NCI-H510A treated with DMSO at 0.1 percent for 48 hours (cell line): ENCODE measurements at regions not wholly inside any gene's neighbourhood (a gene's known extent, or its start where the extent isn't known, plus 50 kb on each side); places are given as distances from the start of the nearest gene placed in this dataset.

Source experiments
- DNase-seq: peaks from one replicate; lab custom pipeline; 2025; lab: John Stamatoyannopoulos, UW

GRCh38 chrX:39739585-39739984, 358.2 kb downstream of the BCOR start:
- no peak for DNase-seq

- DNase-seq, result no peak
These were observed 357.7 kb downstream of the BCOR start for GRCh38 chrX:39740078-39740477.

- no peak for DNase-seq
These were observed 355.9 kb downstream of the BCOR start for GRCh38 chrX:39741904-39742303.

DNA sequence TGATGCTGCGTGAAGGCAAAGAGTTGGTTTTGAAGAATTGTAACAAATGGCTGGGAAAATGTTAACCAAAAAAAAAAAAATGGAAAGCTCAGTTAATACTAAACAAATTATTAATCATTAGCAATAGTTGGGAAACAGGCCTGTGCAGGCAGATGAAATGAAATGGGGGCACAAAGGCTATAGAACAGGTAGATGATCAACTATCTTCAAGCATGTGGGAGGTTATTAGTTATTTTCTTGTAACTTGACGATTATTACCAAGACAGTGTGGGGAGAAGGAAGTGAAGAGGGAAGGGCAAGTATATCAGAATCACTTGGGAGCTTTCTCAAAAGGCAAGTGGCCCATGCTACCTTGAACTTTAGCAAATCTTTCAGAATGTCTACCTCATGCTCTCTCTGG, 351.9 kb downstream of the BCOR start:
- DNase-seq, result no peak

- DNase-seq, result no peak
These were observed 348.6 kb downstream of the BCOR start for GRCh38 chrX:39749135-39749534.

GRCh38 chrX:39749728-39750127, 348.0 kb downstream of the BCOR start:
- no peak for DNase-seq

DNA sequence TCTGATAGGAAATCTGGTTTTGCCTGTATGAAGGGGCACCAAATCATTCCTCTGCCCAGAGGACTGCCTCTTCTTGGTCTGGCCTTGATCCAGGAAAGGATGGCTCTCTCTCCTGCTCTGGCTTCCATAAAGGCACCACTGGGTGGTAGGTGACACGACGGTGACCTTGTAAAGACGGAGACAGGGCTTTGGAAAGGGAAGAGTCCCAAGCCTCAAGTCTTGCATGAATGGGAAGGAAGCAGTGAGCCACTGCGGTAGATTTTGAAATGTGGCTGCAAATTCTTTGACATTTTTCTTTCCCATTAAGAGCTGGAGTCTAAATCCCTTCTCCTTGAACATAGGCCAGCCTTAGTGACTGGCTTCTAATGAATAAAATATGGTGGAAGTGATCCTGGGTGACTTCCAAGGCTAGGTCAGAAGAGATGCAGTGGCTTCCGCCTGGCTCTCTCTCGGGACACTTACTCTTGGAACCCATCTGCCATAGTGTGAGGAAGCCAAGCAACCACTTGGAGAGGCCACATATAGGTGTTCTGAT, 347.4 kb downstream of the BCOR start:
- no peak for DNase-seq

GRCh38 chrX:39750848-39751247, 346.9 kb downstream of the BCOR start:
- no peak for DNase-seq

GRCh38 chrX:39752815-39753214, 344.9 kb downstream of the BCOR start:
- DNase-seq, result peak; percentile 55

DNA sequence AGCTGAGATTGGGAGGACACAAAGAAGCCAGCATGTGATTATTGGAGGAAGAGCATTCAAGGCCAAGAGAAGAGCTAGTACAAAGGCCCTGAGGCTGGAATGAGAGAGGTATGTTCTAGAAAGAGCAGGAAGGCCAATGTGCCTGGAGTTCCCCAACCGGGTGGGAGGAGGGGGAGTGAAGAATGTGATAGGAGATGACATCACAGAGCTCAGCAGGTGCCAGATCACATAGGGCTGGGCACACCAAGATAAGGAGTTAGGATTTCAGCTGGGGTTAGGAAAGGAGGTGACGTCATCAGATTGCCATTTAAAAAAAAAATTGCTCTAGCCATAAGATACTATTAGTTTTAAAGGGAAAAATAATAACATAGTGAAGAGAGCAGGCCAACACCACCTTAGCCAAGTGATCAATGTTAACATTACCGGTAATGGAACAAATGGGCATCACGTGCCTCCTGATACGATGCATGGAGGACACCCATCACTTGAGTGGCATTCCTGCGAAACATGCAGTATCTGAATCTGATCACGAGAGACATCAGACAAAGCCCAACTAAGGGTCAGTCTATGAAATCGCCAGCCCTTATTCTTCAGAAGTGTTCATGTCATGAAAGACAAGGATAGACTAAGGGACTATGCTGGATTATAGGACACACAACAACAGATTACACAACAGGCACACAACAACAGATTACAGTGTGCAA, 344.3 kb downstream of the BCOR start:
- peak; percentile 16 for DNase-seq

DNA sequence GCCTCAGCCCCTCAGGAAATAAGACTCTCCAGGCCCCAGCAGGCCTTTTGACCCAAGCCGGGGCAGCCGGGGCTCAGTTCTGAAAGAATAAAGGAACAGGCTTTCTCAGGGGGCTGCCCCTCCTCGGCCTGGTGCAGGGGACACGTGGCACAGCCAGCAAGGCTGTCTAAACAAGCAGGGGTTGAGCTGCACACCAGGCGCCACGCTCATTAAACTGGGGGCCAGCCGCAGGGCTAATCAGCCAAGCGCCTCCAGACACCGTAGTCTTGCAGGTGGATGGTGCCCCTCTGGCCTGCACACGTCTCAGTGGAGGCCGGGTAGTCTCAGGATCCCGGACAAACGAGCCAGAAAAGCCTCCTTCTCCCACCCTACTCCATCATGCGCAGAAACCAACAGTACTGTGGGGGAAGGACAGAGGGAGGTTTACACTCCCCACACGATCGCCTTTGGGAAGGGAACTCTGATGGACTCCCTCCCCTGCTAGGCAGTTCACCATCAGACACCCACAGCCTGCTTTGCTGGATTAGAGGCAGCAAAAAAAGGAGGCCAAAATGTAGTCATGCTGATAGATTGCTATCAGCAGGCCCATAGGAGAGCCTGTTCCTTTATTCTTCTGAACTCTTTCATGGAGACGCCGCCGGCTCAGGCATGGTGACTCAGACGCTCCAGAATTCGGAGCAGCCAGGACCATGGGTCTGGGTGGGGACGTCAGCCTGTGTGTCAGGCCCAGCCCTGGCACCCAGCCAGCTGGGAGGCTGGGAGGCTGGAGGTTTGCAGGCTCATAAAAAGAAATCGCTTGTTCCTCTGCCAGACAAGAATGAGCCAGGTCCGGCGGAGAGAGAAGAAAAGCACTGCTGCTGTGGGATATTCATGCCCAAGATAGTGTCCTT, 342.4 kb downstream of the BCOR start:
- DNase-seq, result peak; percentile 77

GRCh38 chrX:39756086-39756883, 341.5 kb downstream of the BCOR start:
- peak; percentile 24 for DNase-seq

DNA sequence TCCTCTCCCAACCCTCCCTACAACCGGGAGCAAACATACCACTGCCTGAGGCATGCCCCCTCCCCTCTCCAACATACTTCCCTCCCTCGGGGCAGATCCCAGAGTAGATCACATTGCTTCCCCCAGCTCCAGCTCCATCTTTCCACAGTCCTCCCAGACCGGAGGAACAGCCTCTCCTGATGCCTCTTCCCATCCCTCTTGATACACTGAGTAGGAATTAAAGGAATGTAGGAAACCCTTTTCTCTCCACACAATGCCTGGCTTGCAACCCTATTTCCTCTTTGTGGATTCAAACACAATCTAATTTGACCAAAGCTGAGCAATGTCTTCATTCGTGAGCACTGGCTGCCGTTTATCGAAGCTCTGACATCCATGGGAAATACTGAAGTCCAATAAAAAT, 339.8 kb downstream of the BCOR start:
- no peak for DNase-seq

GRCh38 chrX:39758791-39759525, 338.8 kb downstream of the BCOR start:
- no peak for DNase-seq

DNA sequence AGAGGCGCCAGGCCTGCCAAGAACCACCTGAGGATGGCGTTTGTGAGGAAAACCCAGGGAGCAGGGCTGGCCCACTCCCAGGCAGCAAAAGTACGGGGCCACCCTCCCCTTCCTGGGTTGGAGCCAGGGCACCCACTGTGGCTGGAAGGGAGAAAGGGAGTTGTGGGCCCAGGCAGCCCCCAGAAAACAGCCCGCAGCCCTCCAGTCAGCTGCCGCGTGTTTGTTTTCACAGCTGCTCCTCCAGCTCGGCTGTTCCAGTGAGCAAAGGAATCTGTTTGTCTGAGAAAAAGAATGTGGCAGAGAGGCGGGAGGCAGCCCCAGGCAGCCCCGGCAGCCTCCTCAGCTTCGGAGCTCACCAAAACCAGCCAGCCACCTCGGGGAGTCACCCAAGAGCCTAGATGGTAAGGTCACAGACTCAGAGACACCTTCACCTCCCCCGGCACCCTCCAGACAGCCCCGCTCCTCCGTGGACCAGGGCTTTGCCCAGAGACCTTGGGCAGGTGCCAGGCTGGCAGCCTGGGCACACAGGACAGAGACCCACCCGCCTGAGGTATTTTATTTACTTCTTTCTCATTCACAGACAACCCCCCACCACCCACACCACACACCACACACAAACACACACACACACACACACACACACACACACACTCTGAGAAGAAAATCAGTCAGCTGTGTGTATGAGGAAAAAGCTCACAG, 338.1 kb downstream of the BCOR start:
- DNase-seq, result peak; percentile 20

- DNase-seq, result no peak
These were observed 336.8 kb downstream of the BCOR start for GRCh38 chrX:39760930-39761329.

GRCh38 chrX:39762266-39762841, 335.4 kb downstream of the BCOR start:
- no peak for DNase-seq

DNA sequence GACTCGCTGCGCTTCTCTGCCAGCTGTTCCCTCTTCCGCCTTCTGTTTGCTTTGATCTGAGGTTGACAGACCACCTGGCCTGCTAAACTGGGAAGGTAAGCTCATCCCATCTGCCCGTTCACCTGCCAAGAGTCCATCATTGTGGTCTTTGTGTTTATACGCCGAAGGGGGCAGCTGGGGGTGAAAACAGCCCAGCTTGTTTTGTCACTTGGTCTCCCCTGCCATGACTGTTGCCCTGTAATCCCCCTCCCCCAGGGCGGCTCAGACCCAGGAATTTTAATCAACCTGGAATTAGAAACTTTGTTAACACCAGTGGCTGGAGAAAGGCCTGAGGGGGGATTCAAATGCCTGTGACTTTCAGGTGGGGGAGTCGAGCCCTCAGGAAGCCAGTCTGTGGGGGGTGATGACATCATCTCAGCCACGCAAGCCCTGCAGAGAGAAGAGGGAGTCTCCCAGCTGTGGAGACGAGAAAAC, 333.3 kb downstream of the BCOR start:
- no peak for DNase-seq

- DNase-seq, result no peak
These were observed 332.4 kb downstream of the BCOR start for GRCh38 chrX:39765327-39765726.

DNA sequence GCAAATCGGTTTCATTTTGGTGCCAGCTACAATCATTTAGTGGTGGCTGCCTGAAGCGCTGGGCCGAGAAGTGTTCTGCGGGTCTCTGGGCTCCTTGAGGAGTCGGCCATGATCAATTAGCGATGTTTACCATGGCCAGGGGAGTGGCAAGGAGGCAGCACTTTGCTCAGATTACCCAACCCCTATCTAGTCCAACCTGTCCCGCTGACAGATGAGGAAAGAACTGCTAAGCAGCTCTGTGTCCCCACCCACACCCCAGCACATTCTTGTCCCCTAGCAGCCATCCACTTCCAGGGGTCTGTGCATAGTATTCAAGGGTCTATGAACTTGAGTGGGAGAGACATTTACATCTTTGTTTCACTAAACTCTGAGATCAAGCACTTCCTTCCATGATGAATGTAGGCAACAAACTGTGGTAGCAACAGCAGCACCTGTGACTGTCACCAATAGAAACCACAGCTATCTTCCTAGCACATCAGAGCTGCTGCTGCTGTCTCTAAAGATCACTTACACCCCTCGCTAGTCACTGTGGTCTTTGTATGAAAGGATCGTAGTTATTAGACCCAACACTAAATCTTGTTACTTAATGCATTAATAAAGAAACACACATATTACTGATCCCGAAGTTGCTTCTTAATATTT, 331.6 kb downstream of the BCOR start:
- no peak for DNase-seq
